ENCODE measurements at regions not wholly inside any gene's neighbourhood (a gene's known extent, or its start where the extent isn't known, plus 50 kb on each side); places are given as distances from the start of the nearest gene placed in this dataset.

GRCh38 chr4:140255467-140255866 is 101.5 kb upstream of the MAML3 start:
- Histone ChIP-seq H3K27ac (no peak overlapping the region), H3K36me3 (replicated peaks in 1 of 2; ENCODE audit: insufficient read depth in 1 of 2, low read depth in 2 of 2) (no peaks in the 10 kb centered on the region), H3K27me3 (no peaks in the 10 kb centered on the region)

GRCh38 chr4:140254651-140255299 is 100.8 kb upstream of the MAML3 start:
- H3K27ac ChIP-seq, result no peak overlapping the region
- DNase-seq, result no peak
- H3K4me3 ChIP-seq, result no peak overlapping the region
- no peaks in the 10 kb centered on the region for H3K36me3 ChIP-seq (replicated peaks in 1 of 2; ENCODE audit: insufficient read depth in 1 of 2, low read depth in 2 of 2)
- H3K4me1 ChIP-seq, result peaks cover 17% of the 10 kb centered on the region
- intact Hi-C loops (cut with DNase I), result loop anchor here (10.0 kb wide), 1 partner anchor 240 kb away; no protein-coding TSS in a partner anchor
- no peak for TF ChIP-seq CTCF (IDR thresholded peaks at IDR 0.05)
- no peak for TF ChIP-seq POLR2A (IDR thresholded peaks at IDR 0.05)
- no peak for ATAC-seq
- WGBS, 2 donors, result 93 to 94% methylated on average over 2 of the region's 2 CpGs
- H3K27me3 ChIP-seq, result no peaks in the 10 kb centered on the region
- no peaks in the 10 kb centered on the region for H3K9me3 ChIP-seq

More at GRCh38 chr4:140255467-140255866, 101.5 kb upstream of the MAML3 start:
- Histone ChIP-seq H3K4me1 (peaks cover 17% of the 10 kb centered on the region), H3K4me3 (no peak overlapping the region), H3K9me3 (no peaks in the 10 kb centered on the region)
- WGBS, 2 donors, result 79 to 80% methylated on average over 5 of the region's 5 CpGs
- intact Hi-C loops (cut with DNase I), result loop anchor here (10.0 kb wide), 1 partner anchor 241 kb away; no protein-coding TSS in a partner anchor
- TF ChIP-seq POLR2A (IDR thresholded peaks at IDR 0.05) (no peak), CTCF (IDR thresholded peaks at IDR 0.05) (no peak)
- ATAC-seq (no peak), DNase-seq (no peak)

GRCh38 chr4:140253556-140254027 is 99.6 kb upstream of the MAML3 start:
- intact Hi-C loops (cut with DNase I), result loop anchor here (10.0 kb wide), 1 partner anchor 239 kb away; no protein-coding TSS in a partner anchor
- H3K27ac ChIP-seq, result peak overlapping the region in 2 of 4 donors; percentile 83 to 85
- H3K36me3 ChIP-seq (replicated peaks in 1 of 2; ENCODE audit: insufficient read depth in 1 of 2, low read depth in 2 of 2), result no peaks in the 10 kb centered on the region
- H3K4me3 ChIP-seq, result no peak overlapping the region
- TF ChIP-seq CTCF (IDR thresholded peaks at IDR 0.05), result no peak
- TF ChIP-seq POLR2A (IDR thresholded peaks at IDR 0.05), result no peak
- no peaks in the 10 kb centered on the region for H3K9me3 ChIP-seq
- peaks cover 26% of the 10 kb centered on the region for H3K4me1 ChIP-seq
- DNase-seq (no peak), ATAC-seq (no peak)
- no peaks in the 10 kb centered on the region for H3K27me3 ChIP-seq
- WGBS, 2 donors, result 36 to 37% methylated on average over 8 of the region's 8 CpGs

DNA sequence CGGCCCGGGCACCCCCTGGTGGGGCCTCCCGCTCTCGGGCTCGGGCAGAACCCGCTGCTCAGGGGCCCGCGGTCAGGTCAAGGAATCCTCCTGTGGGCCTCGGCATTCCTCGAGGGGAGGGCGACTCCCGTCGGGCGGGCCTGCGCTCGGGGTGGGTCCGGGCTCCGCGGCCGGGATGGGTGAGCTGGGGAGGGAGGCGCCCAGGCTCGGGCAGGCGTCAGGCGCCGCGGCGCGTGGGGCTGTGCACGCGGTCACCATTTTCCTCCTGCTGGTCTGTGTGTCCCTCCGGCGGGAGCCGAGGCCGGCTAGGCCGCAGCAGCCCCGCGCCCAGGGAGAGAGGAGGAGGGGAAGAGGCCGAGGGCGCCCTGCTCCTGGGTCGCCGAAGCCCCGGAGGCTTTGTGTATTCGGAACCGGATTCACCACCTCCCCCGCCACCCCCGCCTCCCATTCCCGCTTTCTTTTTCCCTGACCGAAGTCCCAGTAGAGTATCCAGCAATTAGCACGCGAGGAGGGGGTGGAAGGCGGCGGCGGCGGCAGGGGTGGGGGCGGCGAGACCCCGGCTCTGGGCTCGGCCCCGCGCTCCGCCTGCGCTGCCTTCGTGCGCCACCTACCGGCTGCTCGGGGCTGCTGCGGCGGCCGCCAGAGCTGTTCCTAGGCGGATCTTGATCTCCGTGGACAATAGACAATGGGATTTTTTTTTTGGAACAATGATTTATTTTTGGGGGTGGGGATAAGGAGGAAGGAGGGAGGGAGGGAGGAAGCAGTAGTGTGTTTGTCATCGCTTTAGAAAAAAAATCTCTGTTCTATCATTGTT is 99.0 kb upstream of the MAML3 start:
- H3K27me3 ChIP-seq, result no peaks in the 10 kb centered on the region
- ATAC-seq, result peak; percentile 86
- no peaks in the 10 kb centered on the region for H3K36me3 ChIP-seq (replicated peaks in 1 of 2; ENCODE audit: insufficient read depth in 1 of 2, low read depth in 2 of 2)
- DNase-seq, result peak; percentile 65 to 77 (median 70)
- no peaks in the 10 kb centered on the region for H3K9me3 ChIP-seq
- H3K27ac ChIP-seq, result peak overlapping the region; percentile 55 to 89 (median 84)
- intact Hi-C loops (cut with DNase I), result loop anchor here (10.0 kb wide), 1 partner anchor 238 kb away; no protein-coding TSS in a partner anchor
- peak overlapping the region; percentile 29 to 54 for H3K4me3 ChIP-seq
- H3K4me1 ChIP-seq, result peaks cover 26% of the 10 kb centered on the region
- 1% methylated on average over 19 to 66 of the region's 72 CpGs for WGBS, 2 donors
- TF ChIP-seq CTCF (IDR thresholded peaks at IDR 0.05) (peak; percentile 69 to 98 (median 88)), POLR2A (IDR thresholded peaks at IDR 0.05) (peak; percentile 13 to 52 (median 50))

Measured in body of pancreas (tissue), 4 donors.